ENCODE measurements at regions not wholly inside any gene's neighbourhood (a gene's known extent, or its start where the extent isn't known, plus 50 kb on each side); places are given as distances from the start of the nearest gene placed in this dataset.
"Not testable (repeated sequence)": the region's sequence is repeated elsewhere in the genome, so short reads cannot be mapped to it uniquely, and the experiment has no call there.

- DNase-seq, result no peak
Observed at GRCh38 chr4:27678027-27678426, 817.4 kb downstream of the STIM2 start.

- DNase-seq, result peak; percentile 69
Observed at GRCh38 chr4:27684610-27685011, 824.0 kb downstream of the STIM2 start.

GRCh38 chr4:27685091-27685490 lies 824.5 kb downstream of the STIM2 start:
- no peak for DNase-seq

- no peak for DNase-seq
Observed at GRCh38 chr4:27685947-27686346, 825.3 kb downstream of the STIM2 start.

- peak; percentile 80 for DNase-seq
Observed at GRCh38 chr4:27692158-27692557, 831.5 kb downstream of the STIM2 start.

GRCh38 chr4:27692868-27693634 lies 832.4 kb downstream of the STIM2 start:
- no peak for DNase-seq

GRCh38 chr4:27696257-27696656 lies 835.6 kb downstream of the STIM2 start:
- not testable (repeated sequence) for DNase-seq

GRCh38 chr4:27701606-27702005 lies 841.0 kb downstream of the STIM2 start:
- no peak for DNase-seq

GRCh38 chr4:27702730-27703431 lies 842.2 kb downstream of the STIM2 start:
- peak; percentile 40 for DNase-seq

- no peak for DNase-seq
Observed at GRCh38 chr4:27703771-27704170, 843.1 kb downstream of the STIM2 start.

- no peak for DNase-seq
Observed at GRCh38 chr4:27711041-27711440, 850.4 kb downstream of the STIM2 start.

- no peak for DNase-seq
Observed at GRCh38 chr4:27714073-27714472, 853.4 kb downstream of the STIM2 start.

- DNase-seq, result no peak
Observed at GRCh38 chr4:27716693-27717430, 856.2 kb downstream of the STIM2 start.

- no peak for DNase-seq
Observed at GRCh38 chr4:27717431-27717755, 856.8 kb downstream of the STIM2 start.

GRCh38 chr4:27720010-27720766 lies 859.5 kb downstream of the STIM2 start:
- DNase-seq, result no peak

GRCh38 chr4:27721193-27721592 lies 860.6 kb downstream of the STIM2 start:
- no peak for DNase-seq

GRCh38 chr4:27728892-27729291 lies 868.3 kb downstream of the STIM2 start:
- peak; percentile 37 for DNase-seq

- no peak for DNase-seq
Observed at GRCh38 chr4:27742816-27743215, 882.2 kb downstream of the STIM2 start.

GRCh38 chr4:27759611-27760575 lies 899.3 kb downstream of the STIM2 start:
- DNase-seq, result peak; percentile 45

GRCh38 chr4:27763830-27764525 lies 903.3 kb downstream of the STIM2 start:
- DNase-seq, result no peak

- DNase-seq, result no peak
Observed at GRCh38 chr4:27764526-27764837, 903.8 kb downstream of the STIM2 start.

Measured in OCI-M1 (cell line).